ENCODE measurements at regions not wholly inside any gene's neighbourhood (a gene's known extent, or its start where the extent isn't known, plus 50 kb on each side); places are given as distances from the start of the nearest gene placed in this dataset.

DNA sequence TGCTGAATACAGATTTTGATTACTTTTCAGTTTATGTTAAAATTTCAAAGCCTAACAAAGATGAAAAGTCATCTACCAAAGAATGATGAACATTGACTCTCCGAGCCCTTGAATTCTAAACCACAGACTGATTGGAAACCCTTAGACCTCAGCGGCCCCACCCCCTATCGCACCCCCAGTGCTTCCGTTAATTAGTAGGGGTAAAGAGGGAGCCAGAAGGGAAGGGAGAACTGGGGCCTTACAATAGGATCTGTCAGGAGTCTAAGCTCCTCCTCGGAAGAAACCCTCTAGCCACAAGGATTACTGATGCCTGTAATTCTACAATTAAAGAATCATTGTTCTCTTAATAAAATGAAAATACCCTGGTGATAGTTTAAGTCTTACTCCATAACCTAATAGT is 79.7 kb upstream of the JARID2 start:
- Histone ChIP-seq H3K4me1 (ENCODE audit: control insufficient read depth in 1 of 2, insufficient read depth in 2 of 2, low read length in 2 of 2) (no peaks in the 10 kb centered on the region), H3K27me3 (ENCODE audit: insufficient read depth, low read length) (no peaks in the 10 kb centered on the region), H3K9me3 (ENCODE audit: control insufficient read depth in 1 of 2, insufficient read depth in 1 of 2, low read depth in 1 of 2, low read length in 2 of 2) (no peaks in the 10 kb centered on the region), H3K4me3 (replicated peaks in 1 of 2; ENCODE audit: low read depth in 1 of 2, low read length in 2 of 2) (no peak overlapping the region), H3K9ac (ENCODE audit: low read length) (no peak overlapping the region), H3K27ac (ENCODE audit: low read depth, low read length) (no peak overlapping the region), H4K20me1 (ENCODE audit: insufficient read depth) (no peaks in the 10 kb centered on the region), H3K36me3 (ENCODE audit: control insufficient read depth in 1 of 2, insufficient read depth in 2 of 2, low read length in 2 of 2) (no peaks in the 10 kb centered on the region), H2AFZ (ENCODE audit: low read depth, low read length, poor library complexity, severe bottlenecking) (no peak overlapping the region), H3K4me2 (ENCODE audit: low read length) (no peak overlapping the region), H3K9me2 (ENCODE audit: insufficient read depth) (no peaks in the 10 kb centered on the region), H3K79me2 (ENCODE audit: insufficient read depth, low read length) (no peaks in the 10 kb centered on the region)
- intact Hi-C loops (cut with micrococcal nuclease) = no loop called here
- no peak for TF ChIP-seq SIN3A (IDR thresholded peaks at IDR 0.05; ENCODE audit: low read depth)
- ATAC-seq (no peak), DNase-seq (ENCODE audit: low read depth, low spot score) (no peak)
- no TSS peak for BruUV-seq (replicated peaks)
- POLR2A ChIA-PET = no interaction called here
- CTCF ChIA-PET = no interaction called here
- RAD21 ChIA-PET (ENCODE audit: low non-redundant PET in 1 of 2, low total read pairs in 2 of 2, uncharacterized antibody in 2 of 2, unreplicated experiment in 2 of 2) = no interaction called here

- no peaks in the 10 kb centered on the region for H3K36me3 ChIP-seq (ENCODE audit: control insufficient read depth in 1 of 2, insufficient read depth in 2 of 2, low read length in 2 of 2)
- H3K4me3 ChIP-seq (replicated peaks in 1 of 2; ENCODE audit: low read depth in 1 of 2, low read length in 2 of 2) = no peak overlapping the region
- BruUV-seq (replicated peaks) = no TSS peak
- H4K20me1 ChIP-seq (ENCODE audit: insufficient read depth) = no peaks in the 10 kb centered on the region
- no peak overlapping the region for H2AFZ ChIP-seq (ENCODE audit: low read depth, low read length, poor library complexity, severe bottlenecking)
- ChIA-PET RAD21 (ENCODE audit: low non-redundant PET in 1 of 2, low total read pairs in 2 of 2, uncharacterized antibody in 2 of 2, unreplicated experiment in 2 of 2) (no interaction called here), CTCF (no interaction called here), POLR2A (no interaction called here)
- no peaks in the 10 kb centered on the region for H3K4me1 ChIP-seq (ENCODE audit: control insufficient read depth in 1 of 2, insufficient read depth in 2 of 2, low read length in 2 of 2)
- H3K9me2 ChIP-seq (ENCODE audit: insufficient read depth) = no peaks in the 10 kb centered on the region
- H3K9me3 ChIP-seq (ENCODE audit: control insufficient read depth in 1 of 2, insufficient read depth in 1 of 2, low read depth in 1 of 2, low read length in 2 of 2) = no peaks in the 10 kb centered on the region
- no peak overlapping the region for H3K9ac ChIP-seq (ENCODE audit: low read length)
- intact Hi-C loops (cut with micrococcal nuclease) = no loop called here
- no peak overlapping the region for H3K27ac ChIP-seq (ENCODE audit: low read depth, low read length)
- H3K27me3 ChIP-seq (ENCODE audit: insufficient read depth, low read length) = no peaks in the 10 kb centered on the region
- no peak overlapping the region for H3K4me2 ChIP-seq (ENCODE audit: low read length)
- no peak for DNase-seq (ENCODE audit: low read depth, low spot score)
- no peak for ATAC-seq
- H3K79me2 ChIP-seq (ENCODE audit: insufficient read depth, low read length) = no peaks in the 10 kb centered on the region
- TF ChIP-seq SRF (IDR thresholded peaks at IDR 0.05; ENCODE audit: low read depth) = no peak
- no peak for TF ChIP-seq EGR1 (IDR thresholded peaks at IDR 0.05; ENCODE audit: low read depth)
- TF ChIP-seq ELF1 (IDR thresholded peaks at IDR 0.05; ENCODE audit: borderline replicate concordance, low read depth) = no peak
- TF ChIP-seq, protein P1, sequence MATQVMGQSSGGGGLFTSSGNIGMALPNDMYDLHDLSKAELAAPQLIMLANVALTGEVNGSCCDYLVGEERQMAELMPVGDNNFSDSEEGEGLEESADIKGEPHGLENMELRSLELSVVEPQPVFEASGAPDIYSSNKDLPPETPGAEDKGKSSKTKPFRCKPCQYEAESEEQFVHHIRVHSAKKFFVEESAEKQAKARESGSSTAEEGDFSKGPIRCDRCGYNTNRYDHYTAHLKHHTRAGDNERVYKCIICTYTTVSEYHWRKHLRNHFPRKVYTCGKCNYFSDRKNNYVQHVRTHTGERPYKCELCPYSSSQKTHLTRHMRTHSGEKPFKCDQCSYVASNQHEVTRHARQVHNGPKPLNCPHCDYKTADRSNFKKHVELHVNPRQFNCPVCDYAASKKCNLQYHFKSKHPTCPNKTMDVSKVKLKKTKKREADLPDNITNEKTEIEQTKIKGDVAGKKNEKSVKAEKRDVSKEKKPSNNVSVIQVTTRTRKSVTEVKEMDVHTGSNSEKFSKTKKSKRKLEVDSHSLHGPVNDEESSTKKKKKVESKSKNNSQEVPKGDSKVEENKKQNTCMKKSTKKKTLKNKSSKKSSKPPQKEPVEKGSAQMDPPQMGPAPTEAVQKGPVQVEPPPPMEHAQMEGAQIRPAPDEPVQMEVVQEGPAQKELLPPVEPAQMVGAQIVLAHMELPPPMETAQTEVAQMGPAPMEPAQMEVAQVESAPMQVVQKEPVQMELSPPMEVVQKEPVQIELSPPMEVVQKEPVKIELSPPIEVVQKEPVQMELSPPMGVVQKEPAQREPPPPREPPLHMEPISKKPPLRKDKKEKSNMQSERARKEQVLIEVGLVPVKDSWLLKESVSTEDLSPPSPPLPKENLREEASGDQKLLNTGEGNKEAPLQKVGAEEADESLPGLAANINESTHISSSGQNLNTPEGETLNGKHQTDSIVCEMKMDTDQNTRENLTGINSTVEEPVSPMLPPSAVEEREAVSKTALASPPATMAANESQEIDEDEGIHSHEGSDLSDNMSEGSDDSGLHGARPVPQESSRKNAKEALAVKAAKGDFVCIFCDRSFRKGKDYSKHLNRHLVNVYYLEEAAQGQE (IDR thresholded peaks at IDR 0.05; ENCODE audit: low read depth) = no peak
- TF ChIP-seq ZFX (IDR thresholded peaks at IDR 0.05) = no peak
- TF ChIP-seq FOSL1 (IDR thresholded peaks at IDR 0.05; ENCODE audit: low read depth) = no peak
- no peak for TF ChIP-seq ZBTB33 (IDR thresholded peaks at IDR 0.05; ENCODE audit: extremely low read depth, insufficient replicate concordance, low read length)
- TF ChIP-seq TCF7L2 (IDR thresholded peaks at IDR 0.05; ENCODE audit: borderline replicate concordance, extremely low read depth, insufficient read depth, insufficient read length) = no peak
- no peak for TF ChIP-seq EZH2 (IDR thresholded peaks at IDR 0.05)
- TF ChIP-seq, protein P2, sequence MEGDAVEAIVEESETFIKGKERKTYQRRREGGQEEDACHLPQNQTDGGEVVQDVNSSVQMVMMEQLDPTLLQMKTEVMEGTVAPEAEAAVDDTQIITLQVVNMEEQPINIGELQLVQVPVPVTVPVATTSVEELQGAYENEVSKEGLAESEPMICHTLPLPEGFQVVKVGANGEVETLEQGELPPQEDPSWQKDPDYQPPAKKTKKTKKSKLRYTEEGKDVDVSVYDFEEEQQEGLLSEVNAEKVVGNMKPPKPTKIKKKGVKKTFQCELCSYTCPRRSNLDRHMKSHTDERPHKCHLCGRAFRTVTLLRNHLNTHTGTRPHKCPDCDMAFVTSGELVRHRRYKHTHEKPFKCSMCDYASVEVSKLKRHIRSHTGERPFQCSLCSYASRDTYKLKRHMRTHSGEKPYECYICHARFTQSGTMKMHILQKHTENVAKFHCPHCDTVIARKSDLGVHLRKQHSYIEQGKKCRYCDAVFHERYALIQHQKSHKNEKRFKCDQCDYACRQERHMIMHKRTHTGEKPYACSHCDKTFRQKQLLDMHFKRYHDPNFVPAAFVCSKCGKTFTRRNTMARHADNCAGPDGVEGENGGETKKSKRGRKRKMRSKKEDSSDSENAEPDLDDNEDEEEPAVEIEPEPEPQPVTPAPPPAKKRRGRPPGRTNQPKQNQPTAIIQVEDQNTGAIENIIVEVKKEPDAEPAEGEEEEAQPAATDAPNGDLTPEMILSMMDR (IDR thresholded peaks at IDR 0.05 in 2 of 3, conservative IDR thresholded peaks at IDR 0.05 in 1 of 3; ENCODE audit: borderline replicate concordance in 1 of 3, insufficient read depth in 1 of 3, low read depth in 2 of 3, low read length in 2 of 3) = no peak
- TF ChIP-seq ATF3 (IDR thresholded peaks at IDR 0.05) = no peak
- no peak for TF ChIP-seq EZH2phosphoT487 (IDR thresholded peaks at IDR 0.05; ENCODE audit: borderline replicate concordance)
- no peak for TF ChIP-seq ZNF274 (IDR thresholded peaks at IDR 0.05; ENCODE audit: low read depth, low read length)
- TF ChIP-seq SIN3A (IDR thresholded peaks at IDR 0.05; ENCODE audit: low read depth) = no peak
These were observed 75.7 kb upstream of the JARID2 start for GRCh38 chr6:15170126-15170525.

Data from HCT116 (cell line).